Tongue (tissue), 1 donor: ENCODE measurements at regions not wholly inside any gene's neighbourhood (a gene's known extent, or its start where the extent isn't known, plus 50 kb on each side); places are given as distances from the start of the nearest gene placed in this dataset.
A peak's percentile ranks its signal among the peaks of the same experiment; 100 is the strongest.

Source experiments
- DNase-seq: peaks from one replicate; pipeline ENCODE4 v3.0.0-alpha.2; 2015

DNA sequence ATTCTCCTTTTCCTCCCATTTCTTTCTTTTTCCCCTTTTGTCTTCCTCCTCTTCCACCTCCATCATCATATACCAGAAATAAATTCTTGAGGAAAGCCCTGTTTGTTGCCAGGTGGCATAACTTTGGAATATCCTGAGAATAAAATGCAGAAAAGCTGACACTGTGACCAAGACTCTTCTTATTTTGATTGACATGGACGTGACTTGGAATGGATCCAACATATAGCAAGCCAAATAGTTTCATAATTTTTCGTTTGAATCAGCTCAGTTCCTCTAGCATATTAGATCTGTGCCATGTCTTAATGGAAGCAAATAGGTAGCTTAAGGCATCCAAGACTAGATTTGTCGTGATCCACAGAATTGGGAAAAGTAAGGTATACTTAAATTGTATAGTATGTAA lies 354.7 kb upstream of the FIGN start:
- no peak for DNase-seq

DNA sequence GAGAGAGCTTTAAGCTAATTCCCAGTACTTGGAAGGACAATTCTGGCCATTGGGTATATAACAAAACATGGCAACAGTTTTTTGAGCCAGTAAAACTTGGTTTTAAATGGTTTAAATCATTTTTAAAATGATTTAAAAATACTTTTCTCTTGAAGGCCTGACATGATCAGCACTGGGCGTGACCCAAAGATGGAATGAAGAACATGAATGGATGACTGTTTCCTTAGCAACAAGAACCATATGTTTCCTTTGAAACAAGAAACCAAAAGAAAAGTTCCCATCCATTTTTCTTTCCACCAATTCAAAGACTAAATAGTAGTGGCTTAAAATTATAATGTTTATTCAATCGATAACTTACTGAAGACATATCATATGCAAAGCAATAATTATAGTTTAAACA lies 348.3 kb upstream of the FIGN start:
- no peak for DNase-seq

DNA sequence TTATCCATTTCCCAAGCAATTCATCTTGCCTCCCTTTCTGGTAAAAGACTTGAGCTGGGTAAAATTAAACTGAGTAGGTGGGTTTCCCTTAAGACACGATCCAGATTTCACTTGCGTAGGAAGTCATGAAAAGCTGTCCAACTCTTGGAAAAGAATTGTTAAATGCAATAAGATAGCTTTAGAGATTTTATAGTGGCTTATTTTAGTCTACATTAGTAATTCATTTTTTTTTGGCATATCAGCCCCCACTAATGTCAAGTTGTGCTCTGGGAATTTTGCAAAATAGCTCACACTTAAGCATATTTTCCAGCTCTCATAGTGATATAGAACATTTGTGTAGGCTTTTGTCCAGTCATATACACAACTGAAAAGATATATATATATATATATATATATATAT lies 344.7 kb upstream of the FIGN start:
- peak; percentile 57 for DNase-seq

DNA sequence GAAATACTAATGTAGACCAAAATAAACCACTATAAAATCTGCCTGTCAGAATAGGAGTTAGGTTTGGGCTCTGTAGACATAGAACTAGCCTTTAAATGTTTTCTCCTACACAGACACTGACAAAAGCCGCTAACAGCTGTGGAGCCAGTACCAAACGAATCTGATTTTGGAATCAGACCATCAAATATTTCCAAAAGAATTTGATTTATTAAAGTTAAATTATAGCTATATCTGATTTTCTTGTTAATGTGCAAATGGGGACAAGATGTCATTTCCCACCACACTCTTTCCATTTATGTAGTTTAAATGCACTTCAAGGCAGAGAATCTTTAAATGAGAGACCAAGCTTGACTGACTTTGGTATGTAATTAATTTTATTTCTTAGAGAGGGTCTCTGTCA lies 343.4 kb upstream of the FIGN start:
- DNase-seq, result no peak

DNA sequence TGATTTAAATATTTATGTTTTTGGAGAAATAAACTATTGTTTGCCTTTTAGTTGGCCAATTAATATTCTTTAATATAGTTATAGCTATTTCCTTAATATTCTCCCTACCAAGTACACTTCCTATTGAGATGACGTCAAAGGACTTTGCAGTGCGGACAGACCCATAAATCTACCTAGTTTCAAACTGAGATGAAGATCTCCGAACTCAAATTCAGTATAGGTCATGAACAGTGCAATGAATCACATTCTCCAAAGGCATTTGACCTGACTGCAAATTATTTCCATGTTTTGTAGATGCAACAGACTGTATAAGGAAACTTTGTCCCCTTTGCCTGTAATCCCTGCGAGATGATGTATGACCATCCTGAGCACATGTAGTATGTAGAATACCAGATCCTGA lies 342.6 kb upstream of the FIGN start:
- no peak for DNase-seq

DNA sequence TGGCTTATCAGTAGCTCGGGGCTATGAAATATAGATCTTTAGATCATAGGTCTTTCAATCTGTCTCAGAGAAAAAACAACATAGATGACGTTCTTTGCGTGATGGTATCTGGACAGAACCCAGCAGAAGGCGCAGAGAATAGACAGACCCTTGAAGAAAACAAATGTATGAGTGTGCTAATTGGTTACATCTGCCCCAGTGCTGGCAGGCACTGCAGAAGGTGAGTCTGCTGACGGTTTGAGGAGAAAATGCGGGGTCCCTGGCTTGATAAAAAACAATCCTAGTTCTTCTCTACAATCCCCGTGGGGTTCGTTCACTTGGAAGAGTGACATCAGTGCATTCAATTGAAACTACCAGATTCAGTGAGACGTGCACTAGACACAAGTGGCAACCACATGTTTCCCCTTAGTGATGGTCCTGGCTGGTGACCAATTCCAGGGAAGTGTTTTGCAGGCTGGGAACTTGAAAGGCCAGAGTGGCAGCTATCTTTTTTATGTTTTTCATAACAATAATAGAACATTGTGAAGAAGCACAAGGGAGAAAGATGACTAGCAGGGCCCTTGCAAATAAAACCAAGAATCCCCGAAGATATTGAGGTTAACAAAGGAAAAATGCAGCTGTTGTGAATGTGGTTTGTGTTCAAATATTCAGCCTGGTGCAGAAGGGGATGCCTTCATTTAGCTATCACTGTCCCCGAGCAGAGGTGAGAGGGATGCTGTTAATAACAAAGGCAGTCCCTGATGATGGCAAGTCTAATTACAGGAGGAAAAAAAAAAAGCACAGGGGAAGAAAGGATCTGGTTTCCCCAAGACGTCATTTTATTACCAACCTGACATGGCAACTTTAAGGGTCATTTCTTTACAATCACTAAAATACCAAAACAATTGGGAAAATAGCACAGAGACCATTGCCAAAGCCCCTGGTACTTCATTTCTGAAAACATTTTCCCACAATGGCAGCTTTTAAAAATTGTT lies 337.6 kb upstream of the FIGN start:
- DNase-seq, result peak; percentile 28

DNA sequence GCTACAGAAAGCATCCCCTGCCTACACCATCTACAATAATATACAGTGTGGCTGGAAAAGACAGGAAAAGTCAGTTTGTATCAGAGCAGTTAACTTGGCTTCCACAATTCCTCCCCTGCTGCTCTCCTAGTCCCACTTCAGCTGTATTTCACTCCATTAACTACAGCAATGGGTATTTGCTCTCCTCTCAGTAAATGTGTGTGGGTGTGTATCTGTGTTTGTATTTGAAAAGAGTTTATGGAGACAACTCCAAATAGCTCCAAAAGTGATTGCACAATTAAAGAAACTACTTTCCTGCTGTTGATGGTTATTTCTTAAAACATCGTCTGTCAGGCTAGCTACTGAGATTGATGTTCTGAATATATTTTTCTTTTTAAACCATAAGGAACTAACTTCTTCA lies 333.7 kb upstream of the FIGN start:
- no peak for DNase-seq

DNA sequence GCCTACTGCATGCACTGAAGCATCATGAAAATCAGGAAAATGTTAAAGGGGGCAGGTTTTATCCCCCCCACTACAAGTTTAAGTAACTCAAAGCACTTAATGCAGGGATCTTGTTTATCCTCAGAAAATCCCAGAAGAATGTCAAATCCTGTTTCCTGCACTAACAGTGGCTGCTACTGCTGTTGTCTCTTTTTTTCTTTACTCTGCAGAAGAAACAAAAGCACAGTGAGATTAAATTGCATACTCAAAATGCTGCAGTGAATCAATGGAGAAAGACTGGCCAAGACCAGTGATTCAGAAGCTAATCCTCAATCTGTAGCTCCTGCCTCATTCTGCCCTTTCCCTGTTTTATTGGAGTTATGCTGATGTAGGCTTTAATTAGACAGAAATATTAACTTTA lies 332.3 kb upstream of the FIGN start:
- DNase-seq, result no peak

DNA sequence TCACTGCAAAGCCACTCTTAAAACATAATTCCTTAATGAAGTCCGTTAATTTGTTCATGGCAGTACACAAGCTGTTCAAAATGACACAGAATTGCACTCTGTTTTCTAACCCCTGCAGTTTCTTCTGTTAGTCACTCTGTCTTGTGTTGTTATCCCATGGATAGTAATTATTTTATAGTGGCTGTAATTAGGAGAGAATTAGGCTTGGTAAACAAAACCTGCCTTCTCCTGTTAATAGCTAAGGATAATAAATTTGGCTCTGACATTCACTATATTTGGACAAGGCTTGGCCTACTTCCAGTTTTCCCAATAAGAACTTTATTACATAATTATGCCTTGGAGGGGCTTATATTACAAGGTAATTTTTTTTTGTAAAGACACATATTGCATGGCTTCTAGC lies 330.3 kb upstream of the FIGN start:
- DNase-seq, result no peak

DNA sequence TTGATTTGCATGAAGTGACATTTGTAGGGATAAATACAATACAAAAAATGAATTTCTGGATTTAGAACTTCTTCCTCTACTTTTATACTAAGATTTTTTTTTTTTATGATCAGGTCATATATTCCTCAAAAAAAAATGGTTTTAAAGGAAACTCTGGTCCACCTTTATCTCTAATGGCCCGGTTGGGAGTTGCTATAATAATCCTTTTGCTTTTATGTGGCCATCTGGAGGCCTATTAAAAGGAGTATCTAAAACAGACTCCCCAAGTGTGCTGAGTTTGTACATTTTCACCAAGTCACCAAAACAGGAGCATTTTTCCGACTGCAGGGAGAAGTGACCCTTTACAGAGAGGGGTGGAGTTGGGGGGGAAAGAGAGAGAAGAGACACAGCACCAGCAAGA lies 329.2 kb upstream of the FIGN start:
- no peak for DNase-seq

DNA sequence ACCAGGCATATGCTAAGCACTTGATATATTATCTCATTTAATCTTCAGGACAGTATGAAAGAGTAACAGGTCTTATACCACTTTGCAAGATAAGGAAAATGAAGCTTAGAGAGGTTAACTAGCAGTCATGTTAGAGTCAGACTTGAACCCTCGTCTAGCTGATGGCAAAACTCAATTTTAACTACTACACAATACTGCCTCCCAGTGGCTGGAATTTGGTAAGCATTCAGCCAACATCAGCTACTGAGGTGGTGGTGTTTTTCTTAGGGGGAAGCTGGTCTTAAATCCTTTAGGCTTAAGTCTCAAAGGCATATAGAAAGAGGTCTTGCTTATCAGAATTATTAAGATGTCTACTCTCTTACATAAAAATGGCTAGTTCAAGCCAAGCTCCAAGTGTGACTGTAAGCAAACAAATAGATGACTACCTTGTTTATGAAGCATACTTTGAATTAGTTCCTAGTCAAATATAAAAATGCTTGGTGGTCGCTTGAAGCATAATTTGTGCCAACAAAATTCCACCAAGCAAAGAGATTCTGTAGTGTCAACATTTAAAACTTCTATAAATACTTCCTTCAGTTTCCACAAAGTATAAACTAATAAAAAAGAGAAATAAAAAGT lies 325.4 kb upstream of the FIGN start:
- DNase-seq, result peak; percentile 32

DNA sequence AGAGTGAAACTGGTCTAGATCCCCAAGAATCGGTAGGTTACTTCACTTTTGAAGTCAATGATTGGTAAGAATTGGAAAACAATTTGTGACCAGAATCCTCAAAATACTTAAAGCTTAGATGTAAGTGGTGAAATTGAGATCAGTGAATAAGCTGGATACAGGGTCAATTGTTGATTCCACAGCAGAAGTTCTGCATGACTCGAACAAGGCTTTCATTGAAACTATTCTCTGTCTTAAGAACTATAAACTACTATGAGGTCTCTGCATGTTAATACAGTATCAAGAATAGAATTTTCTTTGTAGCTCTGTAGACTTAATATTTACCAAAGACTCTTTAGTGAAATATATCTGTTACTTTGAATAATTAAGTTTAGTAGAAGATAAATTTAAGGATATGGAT lies 324.2 kb upstream of the FIGN start:
- no peak for DNase-seq

DNA sequence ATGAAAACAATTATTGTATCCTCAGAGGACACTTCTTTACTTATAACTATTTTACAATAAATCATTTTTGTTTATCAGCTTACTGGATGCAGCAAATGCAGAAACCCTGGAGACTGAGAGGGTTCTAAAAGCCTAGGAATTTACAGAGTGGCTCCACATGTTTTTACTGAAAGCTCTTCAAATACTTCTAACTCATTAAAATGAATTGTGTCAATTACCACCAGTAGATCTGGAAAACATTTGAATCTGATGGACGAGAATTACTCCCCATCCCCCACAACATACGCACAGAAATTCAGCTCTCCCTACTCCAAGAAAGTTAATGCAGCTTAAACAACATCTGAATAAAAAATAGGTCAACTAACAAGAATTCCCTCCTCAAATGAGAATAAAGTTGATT lies 319.8 kb upstream of the FIGN start:
- no peak for DNase-seq

DNA sequence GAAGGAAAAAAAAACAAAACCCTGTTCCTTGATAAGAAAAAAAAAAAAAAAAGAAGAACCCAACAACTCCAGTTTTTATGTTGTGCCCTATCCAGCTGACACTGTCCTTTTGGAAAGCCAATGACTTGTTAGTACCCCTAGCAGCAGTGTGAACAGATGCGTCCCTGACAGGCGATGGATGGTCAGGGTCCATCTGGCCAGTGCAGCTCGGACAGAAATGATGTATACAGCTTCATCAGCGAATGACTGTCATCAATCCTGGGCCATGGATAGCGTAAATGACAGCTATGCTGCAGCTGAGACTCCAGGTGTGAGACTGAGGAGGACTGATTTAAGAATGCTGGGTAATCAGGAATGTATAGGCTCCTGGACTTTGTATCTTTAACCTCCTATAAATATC lies 318.8 kb upstream of the FIGN start:
- DNase-seq, result no peak

DNA sequence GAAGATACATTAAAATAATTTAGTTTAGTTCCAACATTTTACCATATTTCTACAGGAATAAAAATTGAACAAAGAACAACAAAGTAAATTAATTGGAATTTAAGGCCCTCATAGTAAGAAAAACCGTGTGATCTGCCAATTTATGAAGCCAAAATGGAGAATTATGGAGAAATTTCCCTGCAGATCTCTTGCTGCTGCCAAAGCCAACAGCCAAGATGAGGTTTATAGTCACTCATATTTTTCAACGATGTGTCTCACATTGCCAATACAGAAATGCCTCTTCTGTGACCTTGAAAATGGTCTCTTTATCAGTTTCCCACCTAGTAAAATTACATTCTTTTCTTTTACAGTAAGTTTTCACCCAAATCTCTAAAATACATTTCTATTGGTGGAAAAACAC lies 317.2 kb upstream of the FIGN start:
- no peak for DNase-seq

DNA sequence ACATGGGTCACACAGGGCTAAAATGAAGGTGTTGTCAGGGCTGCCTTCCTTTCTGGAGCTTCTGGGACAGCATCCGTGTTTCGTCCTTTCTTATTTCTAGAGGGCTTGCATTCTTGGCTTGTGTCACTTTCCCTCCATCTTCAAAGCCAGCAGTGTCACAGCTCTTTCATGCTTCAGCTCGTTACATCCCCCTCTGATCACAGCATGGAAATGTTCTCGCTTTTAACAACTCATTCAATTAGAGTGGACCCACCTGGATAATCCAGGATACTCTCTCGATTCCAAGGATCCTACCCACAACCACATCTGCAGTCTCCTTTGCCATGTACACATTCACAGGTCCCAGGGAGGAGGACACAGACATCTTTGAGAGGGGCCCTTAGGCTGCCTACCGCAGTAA lies 316.2 kb upstream of the FIGN start:
- no peak for DNase-seq

DNA sequence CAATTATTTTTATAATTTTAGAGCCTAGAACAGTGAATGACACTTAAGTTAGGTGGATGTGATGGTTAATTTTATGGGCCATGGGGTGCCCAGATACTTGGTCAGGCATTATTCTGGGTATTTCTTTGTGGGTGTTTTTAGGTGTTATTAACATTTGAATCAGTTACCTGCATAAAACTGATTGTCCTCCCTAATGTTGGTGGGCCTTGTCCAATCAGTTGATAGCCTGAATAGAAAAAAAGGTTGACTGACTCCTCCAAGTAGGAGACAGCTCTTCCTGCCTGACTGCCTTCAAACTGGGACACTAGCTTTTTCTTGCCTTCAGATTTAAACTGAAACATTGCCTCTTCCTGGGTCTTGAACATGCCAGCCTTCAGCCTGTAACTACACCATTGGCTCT lies 312.9 kb upstream of the FIGN start:
- no peak for DNase-seq

DNA sequence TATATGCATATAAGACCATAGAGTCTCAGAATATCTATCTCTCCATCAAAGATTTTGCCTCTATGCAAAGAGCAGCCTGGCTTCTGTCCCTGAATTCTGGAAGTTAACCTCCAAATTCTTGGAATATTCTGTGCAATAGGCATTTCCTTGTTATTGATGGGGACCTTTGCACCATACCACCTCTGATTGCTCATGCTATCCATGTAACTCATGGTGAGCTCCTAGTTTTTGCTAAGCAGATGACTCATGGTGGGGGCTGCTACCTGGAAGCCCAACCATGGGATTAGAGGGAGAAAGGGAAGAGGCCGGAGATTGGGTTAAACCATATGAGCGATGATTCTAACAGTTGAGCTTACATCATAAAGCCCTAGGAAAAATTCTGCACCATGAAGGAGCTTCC lies 310.2 kb upstream of the FIGN start:
- DNase-seq, result no peak

DNA sequence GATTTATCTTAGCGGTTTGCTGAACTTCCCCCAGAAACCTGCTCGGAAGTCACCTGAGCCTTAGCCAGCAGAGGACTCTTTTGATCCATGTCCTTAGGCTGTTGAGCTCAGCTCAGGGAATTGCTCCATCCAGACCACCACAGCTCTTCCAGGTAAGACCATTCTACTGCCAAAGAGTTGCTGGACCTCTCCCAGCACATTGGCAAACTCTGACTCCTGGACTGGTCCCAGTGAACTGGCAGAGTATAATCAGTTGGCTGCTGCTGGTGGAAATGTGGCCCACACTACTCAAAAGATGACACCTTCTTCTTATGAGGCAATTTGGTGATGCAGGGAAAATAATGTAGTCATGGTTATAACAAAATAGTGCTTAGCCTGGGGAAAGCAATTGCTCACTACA lies 308.8 kb upstream of the FIGN start:
- no peak for DNase-seq

DNA sequence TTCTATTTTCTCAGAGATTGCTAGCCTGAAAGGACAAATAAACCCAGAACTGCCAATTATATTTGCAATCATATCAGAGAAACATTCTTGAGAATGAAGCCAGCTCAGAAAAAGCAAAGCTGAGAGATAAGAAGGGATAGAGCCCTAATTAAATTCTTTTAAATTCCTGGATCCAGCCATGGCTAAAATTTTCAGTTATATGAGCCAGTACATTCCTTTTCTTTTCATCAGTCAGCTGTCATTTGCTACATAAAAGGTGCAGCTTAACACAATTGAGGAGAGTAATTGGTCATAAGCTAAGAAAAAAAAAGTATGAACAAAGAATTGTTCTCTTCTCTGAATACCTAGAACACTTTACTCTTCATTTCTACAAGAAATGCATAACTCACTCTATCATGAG lies 303.5 kb upstream of the FIGN start:
- DNase-seq, result no peak

DNA sequence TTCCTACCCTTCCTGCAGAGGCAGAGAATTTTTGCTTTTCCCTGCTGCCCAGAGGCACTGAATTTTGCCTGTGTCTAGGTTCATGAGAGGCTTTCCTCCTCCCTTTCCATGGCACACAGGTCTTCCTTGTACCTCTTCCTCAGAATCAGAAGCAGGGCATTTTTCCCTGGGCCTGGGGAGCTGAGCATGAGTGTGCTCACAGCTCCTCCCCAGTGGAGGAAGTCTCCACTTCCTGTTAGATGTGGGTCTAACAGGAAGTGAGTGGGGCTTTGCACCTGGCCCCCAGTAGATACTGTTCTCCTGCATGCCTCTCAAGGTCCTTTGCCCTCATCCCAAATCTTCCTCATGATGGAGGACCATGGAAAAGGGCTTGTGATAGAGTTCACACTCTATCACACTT lies 297.2 kb upstream of the FIGN start:
- no peak for DNase-seq

DNA sequence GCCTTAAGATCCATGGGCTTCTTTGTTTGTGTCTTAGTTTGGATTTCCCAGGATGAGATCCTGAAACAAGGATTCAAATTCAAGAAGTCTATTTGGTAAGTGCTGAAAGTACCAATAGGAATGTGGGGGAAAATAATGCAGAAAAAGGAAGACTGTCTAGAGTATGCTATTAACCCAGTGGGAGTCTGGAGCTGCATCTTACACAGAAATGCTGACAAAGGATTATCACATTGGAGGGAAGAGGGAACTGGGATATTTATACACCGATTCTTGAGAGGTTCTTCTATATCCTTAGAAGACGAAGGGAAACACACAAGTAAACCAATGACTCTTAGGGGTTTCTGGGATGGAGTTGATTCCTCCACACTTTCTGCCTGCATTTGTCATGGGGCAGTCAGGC lies 294.8 kb upstream of the FIGN start:
- DNase-seq, result no peak

DNA sequence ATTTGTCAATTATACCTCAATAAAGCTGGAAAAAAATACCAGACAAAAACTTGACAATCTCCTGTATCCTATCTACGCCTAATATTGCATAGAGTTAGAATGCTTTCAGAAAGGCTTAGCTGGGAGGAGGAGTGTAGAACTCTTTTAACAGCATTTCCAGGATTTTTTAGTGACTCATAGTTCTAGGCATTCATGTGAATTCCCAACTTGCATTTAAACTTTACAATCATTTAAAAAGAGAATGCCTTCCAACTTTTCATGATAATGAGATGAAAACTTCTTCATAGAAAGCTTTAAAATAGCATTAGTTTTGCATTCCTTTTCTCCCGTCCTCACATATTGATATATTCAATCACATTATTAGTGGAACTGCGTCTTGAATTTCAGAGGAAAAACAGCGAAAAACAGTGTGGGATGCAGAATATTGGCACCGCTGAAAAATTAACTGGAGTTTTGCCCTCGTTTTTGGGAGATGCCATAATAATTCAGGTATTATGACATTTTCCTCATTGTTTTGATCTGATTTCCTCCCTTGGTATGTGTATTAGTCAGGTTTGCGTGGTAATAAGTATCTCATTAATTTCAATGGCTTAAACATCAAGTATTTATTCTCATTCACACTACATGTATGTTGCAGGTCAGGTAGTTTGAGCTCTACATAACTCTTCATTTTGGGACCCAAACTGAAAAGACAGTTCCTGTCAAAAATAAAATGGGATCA lies 293.2 kb upstream of the FIGN start:
- DNase-seq, result no peak

DNA sequence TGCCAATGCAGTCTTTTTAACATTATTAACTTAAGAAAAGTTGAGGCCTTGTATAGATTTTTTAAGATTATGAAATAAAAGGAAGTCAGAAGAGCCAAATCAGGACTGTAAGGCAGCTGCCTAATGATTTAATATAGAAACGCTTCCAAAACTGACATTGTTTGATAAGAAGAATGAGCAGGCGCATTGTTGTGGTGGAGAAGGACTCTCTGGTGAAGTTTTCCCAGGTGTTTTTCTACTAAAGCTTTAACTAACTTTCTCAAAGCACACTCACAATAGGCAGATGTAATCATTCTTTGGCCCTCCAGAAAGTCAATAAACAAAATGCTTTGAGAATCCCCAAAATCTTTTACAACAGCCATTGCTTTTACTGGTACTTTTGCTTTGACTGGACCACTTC lies 288.6 kb upstream of the FIGN start:
- DNase-seq, result no peak
